GM12878 (cell line): ENCODE measurements at regions not wholly inside any gene's neighbourhood (a gene's known extent, or its start where the extent isn't known, plus 50 kb on each side); places are given as distances from the start of the nearest gene placed in this dataset.

Source experiments
- ATAC-seq: fragments of 200-7000 bp; cut with Tn5 transposase; 3 replicates; pipeline ENCODE4 v1.9.1; 2020; ENCODE audit warnings: mild to moderate bottlenecking, moderate library complexity
- BruUV-seq: library from RNA; stranded (reverse); fragments of 400-500 nt; replicated peaks from 2 replicates; lab custom pipeline; 2021; lab: Mats Ljungman, UMichigan
- CTCF ChIA-PET: fragments of 300-600 bp; sonication (Branson Sonifier 250); formaldehyde crosslinking; extraction: SDS; loops from one replicate; lab custom pipeline; 2021; ENCODE audit warnings: inconsistent platforms; lab: Yijun Ruan, JAX
- POLR2A ChIA-PET: fragments of 350-600 bp; formaldehyde crosslinking; extraction: SDS; loops from one replicate; lab custom pipeline; 2021; ENCODE audit warnings: inconsistent platforms; lab: Charles Lee
- RAD21 ChIA-PET: fragments of 300-600 bp; sonication (Branson Sonifier 250); formaldehyde crosslinking; loops from one replicate; lab custom pipeline; 2023; ENCODE audit warnings: antibody characterized with exemption; ENCODE audit not compliant: unreplicated experiment; lab: Charles Lee
- SMC1A ChIA-PET: fragments of 300-600 bp; sonication (Branson Sonifier 250); formaldehyde crosslinking; loops from one replicate; lab custom pipeline; 2023; ENCODE audit not compliant: unreplicated experiment, uncharacterized antibody; lab: Charles Lee
- DNase-seq: peaks from one replicate; pipeline ENCODE4 v3.0.0-alpha.2; 2011; ENCODE audit warnings: low read depth, low spot score
- FAIRE-seq: peaks from 3 replicates; lab custom pipeline; 2011; peaks lifted over from hg19 to GRCh38; lab: Jason Lieb, UNC
- H2AFZ ChIP-seq: 2 replicates; pipeline ENCODE4 v1.6.0; 2011; ENCODE audit warnings: low read depth, low read length, control low read depth; ENCODE audit not compliant: control insufficient read depth
- H3K27ac ChIP-seq: 2 replicates; pipeline ENCODE4 v1.5.1; 2011; ENCODE audit warnings: control low read depth; ENCODE audit not compliant: control insufficient read depth, insufficient read depth
- H3K27me3 ChIP-seq, 2 experiments: replicated peaks in 1 of 2; 2 replicates each; pipeline versions ENCODE4 v1.6.0 to v1.6.1; 2011; ENCODE audit warnings: low read length in 1 of 2; ENCODE audit not compliant: control insufficient read depth in 2 of 2, insufficient read depth in 2 of 2
- H3K36me3 ChIP-seq, 2 experiments: 2 replicates each; pipeline ENCODE4 v1.5.1; 2011; ENCODE audit warnings: low read length in 1 of 2; ENCODE audit not compliant: control insufficient read depth in 2 of 2, insufficient read depth in 2 of 2
- H3K4me1 ChIP-seq: 2 replicates; pipeline ENCODE4 v1.6.1; 2011; ENCODE audit warnings: mild to moderate bottlenecking, low read length, moderate library complexity, mixed read lengths; ENCODE audit not compliant: control insufficient read depth, insufficient read depth
- H3K4me2 ChIP-seq: 2 replicates; pipeline ENCODE4 v1.6.0; 2011; ENCODE audit warnings: control low read depth; ENCODE audit not compliant: control insufficient read depth, insufficient read depth
- H3K4me3 ChIP-seq: fragments of 200-600 bp; sonication (generic); 2 replicates; pipeline ENCODE4 v1.5.1; 2016
- H3K79me2 ChIP-seq: 2 replicates; pipeline ENCODE4 v1.6.0; 2011; ENCODE audit warnings: low read length; ENCODE audit not compliant: control insufficient read depth, insufficient read depth
- H3K9ac ChIP-seq: 2 replicates; pipeline ENCODE4 v1.8.0; 2011; ENCODE audit warnings: low read length, control low read depth, mixed read lengths; ENCODE audit not compliant: control insufficient read depth, insufficient read depth
- H3K9me3 ChIP-seq: replicated peaks from 3 replicates; pipeline ENCODE4 v1.5.1; 2011; ENCODE audit warnings: mild to moderate bottlenecking, low read length; ENCODE audit not compliant: control insufficient read depth, insufficient read depth
- H4K20me1 ChIP-seq: 2 replicates; pipeline ENCODE4 v1.6.0; 2011; ENCODE audit not compliant: control insufficient read depth, insufficient read depth
- ASH2L ChIP-seq: fragments of 300-600, 200-600 bp; sonication (generic); IDR thresholded peaks from 2 replicates; pipeline ENCODE4 v1.6.1; 2017; ENCODE audit warnings: low read depth, mild to moderate bottlenecking, borderline replicate concordance
- SRF ChIP-seq, 2 experiments: IDR thresholded peaks; 2 replicates each; pipeline ENCODE4 v1.6.1; 2011; ENCODE audit warnings: low read depth in 2 of 2, low read length in 2 of 2, mild to moderate bottlenecking in 1 of 2, moderate library complexity in 1 of 2
- STAT1 ChIP-seq: fragments of 450-650 bp; conservative IDR thresholded peaks from 2 replicates; pipeline ENCODE4 v1.6.1; 2014; ENCODE audit warnings: antibody characterized with exemption, mild to moderate bottlenecking
- WGBS: methylation state at CpG from one replicate; pipeline ENCODE4 v1.1.6; 2016; ENCODE audit warnings: low lambda C conversion rate; ENCODE audit not compliant: insufficient replicate concordance, insufficient coverage; ENCODE audit errors: missing lambda C conversion rate; 5-methylcytosine and 5-hydroxymethylcytosine counted together
- in situ Hi-C: fragments of 300-500 bp; cut with MboI; formaldehyde crosslinking; loops from 9 replicates; pipeline ENCODE4 v1.14.3; 2018; ENCODE audit warnings: mixed read lengths
- intact Hi-C: fragments of 100-400 bp; cut with micrococcal nuclease; formaldehyde crosslinking; loops from one replicate; pipeline ENCODE4 v1.14.2; 2022; ENCODE audit not compliant: unreplicated experiment
- TF ChIP-seq, protein P1 (sequence below): fragments of 450-650 bp; IDR thresholded peaks from 2 replicates; pipeline ENCODE4 v1.6.1; 2017; ENCODE audit warnings: mild to moderate bottlenecking, low read depth, inconsistent platforms; ENCODE audit not compliant: poor library complexity, severe bottlenecking
- TF ChIP-seq, protein P2 (sequence below), 3 experiments: IDR thresholded peaks in 2 of 3; conservative IDR thresholded peaks in 1 of 3; 2 replicates each; pipeline ENCODE4 v1.5.1; 2011; ENCODE audit warnings: low read depth in 3 of 3, low read length in 3 of 3, mild to moderate bottlenecking in 3 of 3, control low read depth in 2 of 3, moderate library complexity in 2 of 3, inconsistent platforms in 1 of 3, mixed read lengths in 1 of 3; ENCODE audit not compliant: control insufficient read depth in 2 of 3, insufficient read depth in 1 of 3; ENCODE audit errors: extremely low read depth in 1 of 3

DNA sequence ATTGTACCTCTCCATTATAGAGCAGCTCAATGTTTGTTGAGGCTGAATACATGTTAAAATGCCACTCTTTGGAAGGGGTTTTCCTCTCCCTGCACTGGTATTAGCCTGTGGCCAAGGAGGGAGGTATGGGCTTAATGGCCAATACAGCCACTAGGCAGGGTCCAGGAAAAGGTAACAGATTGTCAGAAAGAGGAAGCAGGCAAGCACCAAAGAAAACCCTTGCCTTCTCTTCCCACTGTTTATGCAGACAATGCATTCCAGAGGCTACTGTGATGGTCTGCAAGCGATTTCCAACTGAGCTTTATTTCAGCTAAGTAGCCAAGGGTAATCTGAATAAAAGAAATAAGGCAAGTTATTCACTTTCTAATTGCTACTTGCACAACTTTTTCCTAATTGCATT is 95.3 kb upstream of the SLC27A6 start:
- 0% methylated on average over 1 of the region's 1 CpG for WGBS
- no peak for DNase-seq
- H3K27ac ChIP-seq, result no peak overlapping the region
- H2AFZ ChIP-seq, result no peak overlapping the region
- ChIA-PET RAD21 (no interaction called here), SMC1A (no interaction called here), CTCF (interaction anchor here (1.5 kb wide), 1 partner anchor 29 kb away, joined by 3 read pairs; no protein-coding TSS in a partner anchor), POLR2A (no interaction called here)
- in situ Hi-C loops, result no loop called here
- TF ChIP-seq, protein P1, sequence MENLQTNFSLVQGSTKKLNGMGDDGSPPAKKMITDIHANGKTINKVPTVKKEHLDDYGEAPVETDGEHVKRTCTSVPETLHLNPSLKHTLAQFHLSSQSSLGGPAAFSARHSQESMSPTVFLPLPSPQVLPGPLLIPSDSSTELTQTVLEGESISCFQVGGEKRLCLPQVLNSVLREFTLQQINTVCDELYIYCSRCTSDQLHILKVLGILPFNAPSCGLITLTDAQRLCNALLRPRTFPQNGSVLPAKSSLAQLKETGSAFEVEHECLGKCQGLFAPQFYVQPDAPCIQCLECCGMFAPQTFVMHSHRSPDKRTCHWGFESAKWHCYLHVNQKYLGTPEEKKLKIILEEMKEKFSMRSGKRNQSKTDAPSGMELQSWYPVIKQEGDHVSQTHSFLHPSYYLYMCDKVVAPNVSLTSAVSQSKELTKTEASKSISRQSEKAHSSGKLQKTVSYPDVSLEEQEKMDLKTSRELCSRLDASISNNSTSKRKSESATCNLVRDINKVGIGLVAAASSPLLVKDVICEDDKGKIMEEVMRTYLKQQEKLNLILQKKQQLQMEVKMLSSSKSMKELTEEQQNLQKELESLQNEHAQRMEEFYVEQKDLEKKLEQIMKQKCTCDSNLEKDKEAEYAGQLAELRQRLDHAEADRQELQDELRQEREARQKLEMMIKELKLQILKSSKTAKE, result no peak
- TF ChIP-seq STAT1 (no peak), ASH2L (no peak), SRF (IDR thresholded peaks at IDR 0.05; ENCODE audit: low read depth in 2 of 2, low read length in 2 of 2) (no peak)
- TF ChIP-seq, protein P2, sequence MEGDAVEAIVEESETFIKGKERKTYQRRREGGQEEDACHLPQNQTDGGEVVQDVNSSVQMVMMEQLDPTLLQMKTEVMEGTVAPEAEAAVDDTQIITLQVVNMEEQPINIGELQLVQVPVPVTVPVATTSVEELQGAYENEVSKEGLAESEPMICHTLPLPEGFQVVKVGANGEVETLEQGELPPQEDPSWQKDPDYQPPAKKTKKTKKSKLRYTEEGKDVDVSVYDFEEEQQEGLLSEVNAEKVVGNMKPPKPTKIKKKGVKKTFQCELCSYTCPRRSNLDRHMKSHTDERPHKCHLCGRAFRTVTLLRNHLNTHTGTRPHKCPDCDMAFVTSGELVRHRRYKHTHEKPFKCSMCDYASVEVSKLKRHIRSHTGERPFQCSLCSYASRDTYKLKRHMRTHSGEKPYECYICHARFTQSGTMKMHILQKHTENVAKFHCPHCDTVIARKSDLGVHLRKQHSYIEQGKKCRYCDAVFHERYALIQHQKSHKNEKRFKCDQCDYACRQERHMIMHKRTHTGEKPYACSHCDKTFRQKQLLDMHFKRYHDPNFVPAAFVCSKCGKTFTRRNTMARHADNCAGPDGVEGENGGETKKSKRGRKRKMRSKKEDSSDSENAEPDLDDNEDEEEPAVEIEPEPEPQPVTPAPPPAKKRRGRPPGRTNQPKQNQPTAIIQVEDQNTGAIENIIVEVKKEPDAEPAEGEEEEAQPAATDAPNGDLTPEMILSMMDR (IDR thresholded peaks at IDR 0.05 in 2 of 3, conservative IDR thresholded peaks at IDR 0.05 in 1 of 3; ENCODE audit: control insufficient read depth in 2 of 3, extremely low read depth in 1 of 3, insufficient read depth in 1 of 3, low read depth in 3 of 3, low read length in 3 of 3), result no peak
- H3K9ac ChIP-seq, result no peak overlapping the region
- H3K36me3 ChIP-seq, result no peaks in the 10 kb centered on the region
- H3K4me2 ChIP-seq, result no peak overlapping the region
- intact Hi-C loops, result no loop called here
- H3K4me1 ChIP-seq, result no peaks in the 10 kb centered on the region
- no peaks in the 10 kb centered on the region for H3K9me3 ChIP-seq
- H3K4me3 ChIP-seq, result no peak overlapping the region
- no peaks in the 10 kb centered on the region for H3K27me3 ChIP-seq
- no peaks in the 10 kb centered on the region for H3K79me2 ChIP-seq
- ATAC-seq, result no peak
- no TSS peak for BruUV-seq
- no peak for FAIRE-seq
- no peaks in the 10 kb centered on the region for H4K20me1 ChIP-seq
